PFSK-1 (cell line): ENCODE measurements at regions not wholly inside any gene's neighbourhood (a gene's known extent, or its start where the extent isn't known, plus 50 kb on each side); places are given as distances from the start of the nearest gene placed in this dataset.

Experiments
- FOXP2 ChIP-seq: optimal IDR thresholded peaks from 2 replicates; pipeline ENCODE3; 2011; ENCODE audit warnings: borderline replicate concordance, control low read depth, inconsistent platforms; ENCODE audit not compliant: insufficient read depth; ENCODE audit errors: extremely low read length, extremely low read depth
- POLR2AphosphoS5 ChIP-seq: IDR thresholded peaks from 2 replicates; pipeline ENCODE4 v1.6.1; 2012; ENCODE audit warnings: low read depth, mild to moderate bottlenecking, control low read depth, low read length, moderate library complexity
- SIN3A ChIP-seq: IDR thresholded peaks from 2 replicates; pipeline ENCODE4 v1.6.1; 2012; ENCODE audit warnings: mild to moderate bottlenecking, low read length, moderate library complexity, borderline replicate concordance; ENCODE audit not compliant: insufficient read depth
- TAF1 ChIP-seq: IDR thresholded peaks from 2 replicates; pipeline ENCODE4 v1.6.1; 2012; ENCODE audit warnings: low read length, control low read depth, borderline replicate concordance; ENCODE audit not compliant: insufficient read depth
- TF ChIP-seq, protein P1 (sequence below), 2 experiments: IDR thresholded peaks; 2 replicates each; pipeline versions ENCODE4 v1.6.1 to v1.8.0; 2011 to 2012; ENCODE audit warnings: low read depth in 2 of 2, low read length in 2 of 2, control low read depth in 1 of 2, inconsistent platforms in 1 of 2, mild to moderate bottlenecking in 1 of 2, moderate library complexity in 1 of 2; ENCODE audit not compliant: insufficient read depth in 1 of 2

DNA sequence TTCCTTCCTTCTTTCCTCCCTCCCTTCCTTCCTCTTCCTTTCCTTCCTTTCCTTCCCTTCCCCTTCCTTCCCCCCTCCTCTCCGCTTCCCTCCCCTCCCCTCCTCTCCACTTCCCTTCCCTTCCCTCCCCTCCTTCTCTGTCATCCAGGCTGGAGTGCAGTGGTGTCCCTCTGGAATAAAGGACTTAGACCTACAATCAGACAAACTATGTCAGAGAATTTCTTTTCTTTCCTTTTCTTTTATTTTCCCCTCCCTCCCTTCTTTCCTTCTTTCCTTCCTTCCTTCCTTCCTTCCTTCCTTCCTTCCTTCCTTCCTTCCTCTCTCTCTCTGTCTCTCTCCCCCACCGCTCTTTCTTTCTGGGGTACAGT lies 242.2 kb downstream of the GATA3 start:
- TF ChIP-seq TAF1 = no peak
- no peak for TF ChIP-seq SIN3A
- no peak for TF ChIP-seq POLR2AphosphoS5
- TF ChIP-seq FOXP2 = no peak
- TF ChIP-seq, protein P1, sequence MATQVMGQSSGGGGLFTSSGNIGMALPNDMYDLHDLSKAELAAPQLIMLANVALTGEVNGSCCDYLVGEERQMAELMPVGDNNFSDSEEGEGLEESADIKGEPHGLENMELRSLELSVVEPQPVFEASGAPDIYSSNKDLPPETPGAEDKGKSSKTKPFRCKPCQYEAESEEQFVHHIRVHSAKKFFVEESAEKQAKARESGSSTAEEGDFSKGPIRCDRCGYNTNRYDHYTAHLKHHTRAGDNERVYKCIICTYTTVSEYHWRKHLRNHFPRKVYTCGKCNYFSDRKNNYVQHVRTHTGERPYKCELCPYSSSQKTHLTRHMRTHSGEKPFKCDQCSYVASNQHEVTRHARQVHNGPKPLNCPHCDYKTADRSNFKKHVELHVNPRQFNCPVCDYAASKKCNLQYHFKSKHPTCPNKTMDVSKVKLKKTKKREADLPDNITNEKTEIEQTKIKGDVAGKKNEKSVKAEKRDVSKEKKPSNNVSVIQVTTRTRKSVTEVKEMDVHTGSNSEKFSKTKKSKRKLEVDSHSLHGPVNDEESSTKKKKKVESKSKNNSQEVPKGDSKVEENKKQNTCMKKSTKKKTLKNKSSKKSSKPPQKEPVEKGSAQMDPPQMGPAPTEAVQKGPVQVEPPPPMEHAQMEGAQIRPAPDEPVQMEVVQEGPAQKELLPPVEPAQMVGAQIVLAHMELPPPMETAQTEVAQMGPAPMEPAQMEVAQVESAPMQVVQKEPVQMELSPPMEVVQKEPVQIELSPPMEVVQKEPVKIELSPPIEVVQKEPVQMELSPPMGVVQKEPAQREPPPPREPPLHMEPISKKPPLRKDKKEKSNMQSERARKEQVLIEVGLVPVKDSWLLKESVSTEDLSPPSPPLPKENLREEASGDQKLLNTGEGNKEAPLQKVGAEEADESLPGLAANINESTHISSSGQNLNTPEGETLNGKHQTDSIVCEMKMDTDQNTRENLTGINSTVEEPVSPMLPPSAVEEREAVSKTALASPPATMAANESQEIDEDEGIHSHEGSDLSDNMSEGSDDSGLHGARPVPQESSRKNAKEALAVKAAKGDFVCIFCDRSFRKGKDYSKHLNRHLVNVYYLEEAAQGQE (IDR thresholded peaks at IDR 0.05; ENCODE audit: insufficient read depth in 1 of 2, low read depth in 2 of 2, low read length in 2 of 2) = no peak

DNA sequence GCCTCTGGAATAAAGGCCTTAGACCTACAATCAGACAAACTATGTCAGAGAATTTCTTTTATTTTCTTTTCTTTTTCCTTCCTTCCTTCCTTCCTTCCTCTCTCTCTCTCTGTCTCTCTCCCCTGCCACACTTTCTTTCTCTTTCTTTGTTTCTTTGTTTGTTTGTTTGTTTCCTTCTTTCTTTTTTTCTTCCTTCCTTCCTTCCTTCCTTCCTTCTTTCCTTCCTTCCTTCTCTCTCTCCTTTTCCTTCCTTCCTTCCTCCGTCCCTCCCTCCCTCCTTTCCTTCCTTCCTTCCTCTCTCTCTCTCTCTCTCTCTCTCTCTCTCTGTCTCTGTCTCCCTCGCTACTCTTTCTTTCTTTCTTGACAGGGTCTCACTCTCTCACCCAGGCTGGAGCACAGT lies 242.6 kb downstream of the GATA3 start:
- TF ChIP-seq POLR2AphosphoS5 (no peak), SIN3A (no peak), TAF1 (no peak), FOXP2 (no peak)
- TF ChIP-seq, protein P1 (IDR thresholded peaks at IDR 0.05; ENCODE audit: insufficient read depth in 1 of 2, low read depth in 2 of 2, low read length in 2 of 2) = no peak

DNA sequence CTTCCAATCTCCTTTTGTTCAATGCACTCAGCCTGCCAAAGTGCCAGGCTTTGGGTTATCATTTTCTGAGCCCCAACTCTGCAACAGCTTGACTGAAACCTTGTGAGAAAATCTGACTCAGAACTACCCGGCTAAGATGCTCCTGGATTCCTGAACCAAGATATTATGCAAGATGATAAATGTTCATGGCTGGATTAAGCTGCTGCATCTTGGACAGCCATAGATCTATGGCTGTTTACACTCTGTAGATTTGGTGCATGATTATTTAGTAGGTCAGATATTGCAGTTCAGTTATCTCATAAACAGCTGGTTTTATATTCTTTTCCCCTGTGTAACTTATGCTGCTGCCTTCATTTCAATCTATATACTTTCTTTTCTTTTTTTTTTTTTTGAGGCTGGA lies 243.5 kb downstream of the GATA3 start:
- TF ChIP-seq, protein P1 (IDR thresholded peaks at IDR 0.05; ENCODE audit: insufficient read depth in 1 of 2, low read depth in 2 of 2, low read length in 2 of 2) = no peak
- TF ChIP-seq TAF1 (no peak), POLR2AphosphoS5 (no peak), SIN3A (no peak), FOXP2 (no peak)

DNA sequence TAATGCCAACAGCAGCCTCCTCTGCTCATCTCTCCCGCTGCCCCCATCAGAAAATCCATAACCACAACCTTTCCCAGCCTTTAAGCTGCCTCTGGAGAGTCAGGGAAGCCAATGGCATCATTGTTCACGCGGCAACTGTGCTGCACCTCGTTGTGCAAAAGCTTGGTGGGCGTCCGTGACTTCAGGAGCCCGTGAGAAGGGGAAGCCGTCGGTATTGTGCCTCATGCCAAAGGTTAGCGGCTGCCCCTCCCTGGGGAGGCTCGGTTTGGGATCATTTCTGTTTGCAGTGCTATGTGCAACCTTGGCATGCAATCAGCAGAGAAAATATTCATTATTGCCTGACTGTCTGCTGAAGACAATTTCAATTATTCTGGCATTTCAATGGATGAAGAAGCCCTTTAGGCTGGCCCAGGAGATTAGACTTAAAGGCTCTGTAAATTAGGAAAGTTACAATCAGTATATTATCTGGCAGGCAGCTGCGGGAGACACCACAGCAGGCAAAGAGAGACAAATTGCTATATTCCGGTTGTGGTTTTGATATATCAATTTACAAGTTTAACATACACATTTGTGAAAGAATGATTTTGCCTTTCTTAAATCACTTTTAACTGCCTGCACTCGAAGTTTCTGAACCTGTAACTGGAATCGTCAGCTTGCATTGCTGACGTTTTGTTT lies 244.5 kb downstream of the GATA3 start:
- no peak for TF ChIP-seq POLR2AphosphoS5
- TF ChIP-seq, protein P1 (IDR thresholded peaks at IDR 0.05; ENCODE audit: insufficient read depth in 1 of 2, low read depth in 2 of 2, low read length in 2 of 2) = no peak
- no peak for TF ChIP-seq FOXP2
- no peak for TF ChIP-seq TAF1
- TF ChIP-seq SIN3A = no peak

DNA sequence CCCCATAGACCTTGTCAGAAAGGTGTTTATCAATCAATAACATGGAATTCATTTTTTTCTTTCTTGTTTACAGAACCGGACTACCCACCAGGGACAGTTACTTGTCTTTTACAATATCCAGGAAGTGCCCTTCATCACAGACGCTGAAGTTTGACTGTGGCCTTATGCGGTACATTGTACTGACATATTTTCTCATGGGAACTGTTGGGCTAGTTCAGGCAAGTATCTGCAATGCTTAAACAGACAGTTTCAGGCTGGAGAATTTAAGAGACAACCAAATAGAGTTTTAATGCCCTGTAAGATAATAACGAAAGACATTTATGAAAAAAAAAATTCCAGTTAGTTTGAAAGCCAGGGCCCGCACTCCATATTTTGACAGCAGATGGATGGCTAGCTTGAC lies 246.4 kb downstream of the GATA3 start:
- TF ChIP-seq SIN3A (no peak), TAF1 (no peak), FOXP2 (no peak), POLR2AphosphoS5 (no peak)
- TF ChIP-seq, protein P1 (IDR thresholded peaks at IDR 0.05; ENCODE audit: insufficient read depth in 1 of 2, low read depth in 2 of 2, low read length in 2 of 2) = no peak
